Keratinocyte (primary cell): ENCODE measurements at regions not wholly inside any gene's neighbourhood (a gene's known extent, or its start where the extent isn't known, plus 50 kb on each side); places are given as distances from the start of the nearest gene placed in this dataset.

Experiments used
- DNase-seq: peaks from one replicate; pipeline ENCODE4 v3.0.0-alpha.2; 2011; ENCODE audit warnings: low read depth, missing footprints, low spot score
- FAIRE-seq: peaks from 2 replicates; lab custom pipeline; 2011; peaks lifted over from hg19 to GRCh38; lab: Jason Lieb, UNC
- H2AFZ ChIP-seq: 2 replicates; pipeline ENCODE4 v1.6.0; 2012; ENCODE audit warnings: low read length, control low read depth, inconsistent platforms; ENCODE audit not compliant: control insufficient read depth
- H3K27ac ChIP-seq: 2 replicates; pipeline ENCODE4 v1.5.1; 2011; ENCODE audit warnings: low read length; ENCODE audit not compliant: control insufficient read depth, insufficient read depth
- H3K27me3 ChIP-seq: 3 replicates; pipeline ENCODE4 v1.6.0; 2011; ENCODE audit warnings: low read length; ENCODE audit not compliant: control insufficient read depth, insufficient read depth; ENCODE audit errors: extremely low read depth
- H3K36me3 ChIP-seq, 2 experiments: 2 replicates in 1 of 2; 3 replicates in 1 of 2; pipeline ENCODE4 v1.5.1; 2011; ENCODE audit warnings: low read length in 2 of 2, mild to moderate bottlenecking in 1 of 2; ENCODE audit not compliant: control insufficient read depth in 2 of 2, insufficient read depth in 2 of 2; ENCODE audit errors: extremely low read depth in 1 of 2
- H3K4me1 ChIP-seq: 3 replicates; pipeline ENCODE4 v1.5.1; 2011; ENCODE audit warnings: low read length; ENCODE audit not compliant: control insufficient read depth, insufficient read depth; ENCODE audit errors: extremely low read depth
- H3K4me2 ChIP-seq: 3 replicates; pipeline ENCODE4 v1.6.0; 2011; ENCODE audit warnings: low read depth, low read length; ENCODE audit not compliant: control insufficient read depth, insufficient read depth; ENCODE audit errors: extremely low read depth
- H3K4me3 ChIP-seq, 3 experiments: fragments of 200-600 bp in 1 of 3; sonication (generic) in 1 of 3; 2 replicates in 2 of 3; 3 replicates in 1 of 3; pipeline ENCODE4 v1.5.1; 2011 to 2016; ENCODE audit warnings: low read length in 3 of 3, mild to moderate bottlenecking in 3 of 3, control low read depth in 2 of 3, inconsistent platforms in 1 of 3, low read depth in 1 of 3, mixed read lengths in 1 of 3, mixed run types in 1 of 3, moderate library complexity in 1 of 3; ENCODE audit not compliant: control insufficient read depth in 2 of 3, insufficient read depth in 2 of 3; ENCODE audit errors: extremely low read depth in 1 of 3
- H3K79me2 ChIP-seq: 2 replicates; pipeline ENCODE4 v1.6.0; 2012; ENCODE audit warnings: low read length; ENCODE audit not compliant: control insufficient read depth, insufficient read depth
- H3K9ac ChIP-seq: 3 replicates; pipeline ENCODE4 v1.6.0; 2011; ENCODE audit warnings: low read length; ENCODE audit not compliant: control insufficient read depth, insufficient read depth; ENCODE audit errors: extremely low read depth
- H3K9me1 ChIP-seq: 3 replicates; pipeline ENCODE4 v1.6.0; 2011; ENCODE audit warnings: low read length; ENCODE audit not compliant: control insufficient read depth, insufficient read depth; ENCODE audit errors: extremely low read depth
- H3K9me3 ChIP-seq: 2 replicates; pipeline ENCODE4 v1.5.1; 2012; ENCODE audit warnings: low read depth, low read length; ENCODE audit not compliant: control insufficient read depth
- H4K20me1 ChIP-seq: 3 replicates; pipeline ENCODE4 v1.6.0; 2011; ENCODE audit warnings: low read length; ENCODE audit not compliant: control insufficient read depth, insufficient read depth; ENCODE audit errors: extremely low read depth
- CTCF ChIP-seq, 3 experiments: IDR thresholded peaks in 1 of 3; conservative IDR thresholded peaks in 1 of 3; optimal IDR thresholded peaks in 1 of 3; 2 replicates in 2 of 3; 3 replicates in 1 of 3; pipeline versions ENCODE3 to v1.5.1; 2011; ENCODE audit warnings: low read length in 3 of 3, mild to moderate bottlenecking in 3 of 3, moderate library complexity in 2 of 3, control low read depth in 1 of 3, inconsistent platforms in 1 of 3; ENCODE audit not compliant: insufficient read depth in 2 of 3; ENCODE audit errors: extremely low read depth in 1 of 3
- EZH2 ChIP-seq: IDR thresholded peaks from one replicate; pipeline ENCODE4 v1.6.1; 2012; ENCODE audit warnings: inconsistent platforms, mild to moderate bottlenecking, low read length, moderate library complexity
- dilution Hi-C: fragments of 300-500 bp; cut with MboI; formaldehyde crosslinking; loops from one replicate; pipeline ENCODE4 v1.7.0; 2020; ENCODE audit warnings: low sequenced_read_pairs; ENCODE audit not compliant: extremely low pct_ligation_motif_present

- Histone ChIP-seq H3K9me1 (no peaks in the 10 kb centered on the region), H4K20me1 (no peaks in the 10 kb centered on the region), H2AFZ (no peak overlapping the region), H3K4me1 (no peaks in the 10 kb centered on the region), H3K36me3 (peaks cover 3 to 10% of the 10 kb centered on the region in 2 experiments), H3K4me2 (no peak overlapping the region), H3K79me2 (no peaks in the 10 kb centered on the region), H3K9me3 (no peaks in the 10 kb centered on the region), H3K4me3 (no peak overlapping the region), H3K27ac (no peak overlapping the region), H3K27me3 (no peaks in the 10 kb centered on the region), H3K9ac (no peak overlapping the region)
- TF ChIP-seq CTCF (optimal IDR thresholded peaks at IDR 0.05 in 1 of 3, IDR thresholded peaks at IDR 0.05 in 1 of 3, conservative IDR thresholded peaks at IDR 0.05 in 1 of 3; ENCODE audit: extremely low read depth in 1 of 3, insufficient read depth in 2 of 3, low read length in 3 of 3) (no peak), EZH2 (no peak)
- DNase-seq (no peak), FAIRE-seq (no peak)
- dilution Hi-C loops = no loop called here
These were observed 237.7 kb upstream of the PRKCQ start for GRCh38 chr10:6817770-6818169.

GRCh38 chr10:6815346-6815745, 235.3 kb upstream of the PRKCQ start:
- no peak overlapping the region for H2AFZ ChIP-seq
- no peaks in the 10 kb centered on the region for H3K9me3 ChIP-seq
- no peak overlapping the region for H3K27ac ChIP-seq
- FAIRE-seq (no peak), DNase-seq (no peak)
- no peaks in the 10 kb centered on the region for H3K27me3 ChIP-seq
- peaks cover 3 to 4% of the 10 kb centered on the region in 2 experiments for H3K36me3 ChIP-seq
- peaks cover 3% of the 10 kb centered on the region for H4K20me1 ChIP-seq
- no peaks in the 10 kb centered on the region for H3K4me1 ChIP-seq
- H3K79me2 ChIP-seq = no peaks in the 10 kb centered on the region
- no peak overlapping the region for H3K9ac ChIP-seq
- dilution Hi-C loops = no loop called here
- H3K4me3 ChIP-seq = no peak overlapping the region
- H3K4me2 ChIP-seq = no peak overlapping the region
- no peaks in the 10 kb centered on the region for H3K9me1 ChIP-seq
- TF ChIP-seq EZH2 (no peak), CTCF (optimal IDR thresholded peaks at IDR 0.05 in 1 of 3, IDR thresholded peaks at IDR 0.05 in 1 of 3, conservative IDR thresholded peaks at IDR 0.05 in 1 of 3; ENCODE audit: extremely low read depth in 1 of 3, insufficient read depth in 2 of 3, low read length in 3 of 3) (no peak)
